GM23248 (cell line): ENCODE measurements at regions not wholly inside any gene's neighbourhood (a gene's known extent, or its start where the extent isn't known, plus 50 kb on each side); places are given as distances from the start of the nearest gene placed in this dataset.

Experiments
- EZH2 ChIP-seq: fragments of 200-600 bp; sonication (generic); IDR thresholded peaks from 2 replicates; pipeline ENCODE4 v1.6.1; 2018; ENCODE audit warnings: antibody characterized with exemption, mild to moderate bottlenecking; ENCODE audit not compliant: insufficient read depth, poor library complexity, severe bottlenecking
- EZH2phosphoT487 ChIP-seq: fragments of 200-600 bp; sonication (generic); IDR thresholded peaks from 2 replicates; pipeline ENCODE4 v1.6.1; 2018; ENCODE audit warnings: antibody characterized with exemption, moderate library complexity, mild to moderate bottlenecking, low read depth; ENCODE audit not compliant: insufficient read depth

GRCh38 chr13:42688821-42689220 lies 92.6 kb upstream of the FAM216B start:
- no peak for TF ChIP-seq EZH2phosphoT487
- TF ChIP-seq EZH2 = no peak
